Astrocyte of the spinal cord (primary cell): ENCODE measurements at regions not wholly inside any gene's neighbourhood (a gene's known extent, or its start where the extent isn't known, plus 50 kb on each side); places are given as distances from the start of the nearest gene placed in this dataset.

ENCODE experiments used
- DNase-seq: peaks from one replicate; pipeline ENCODE4 v3.0.0; 2011; ENCODE audit warnings: low read depth, low spot score
- H3K4me3 ChIP-seq: 2 replicates; pipeline ENCODE4 v1.5.1; 2011; ENCODE audit warnings: low read depth, mild to moderate bottlenecking, low read length, moderate library complexity
- in situ Hi-C: cut with HindIII; loops from 2 replicates; pipeline ENCODE4 v1.10.0; 2017; ENCODE audit warnings: low sequenced_read_pairs
- TF ChIP-seq, protein P1 (sequence below): IDR thresholded peaks from 2 replicates; pipeline ENCODE4 v1.5.1; 2012; ENCODE audit warnings: low read depth, mild to moderate bottlenecking, low read length, inconsistent platforms

- in situ Hi-C loops = no loop called here
- TF ChIP-seq, protein P1, sequence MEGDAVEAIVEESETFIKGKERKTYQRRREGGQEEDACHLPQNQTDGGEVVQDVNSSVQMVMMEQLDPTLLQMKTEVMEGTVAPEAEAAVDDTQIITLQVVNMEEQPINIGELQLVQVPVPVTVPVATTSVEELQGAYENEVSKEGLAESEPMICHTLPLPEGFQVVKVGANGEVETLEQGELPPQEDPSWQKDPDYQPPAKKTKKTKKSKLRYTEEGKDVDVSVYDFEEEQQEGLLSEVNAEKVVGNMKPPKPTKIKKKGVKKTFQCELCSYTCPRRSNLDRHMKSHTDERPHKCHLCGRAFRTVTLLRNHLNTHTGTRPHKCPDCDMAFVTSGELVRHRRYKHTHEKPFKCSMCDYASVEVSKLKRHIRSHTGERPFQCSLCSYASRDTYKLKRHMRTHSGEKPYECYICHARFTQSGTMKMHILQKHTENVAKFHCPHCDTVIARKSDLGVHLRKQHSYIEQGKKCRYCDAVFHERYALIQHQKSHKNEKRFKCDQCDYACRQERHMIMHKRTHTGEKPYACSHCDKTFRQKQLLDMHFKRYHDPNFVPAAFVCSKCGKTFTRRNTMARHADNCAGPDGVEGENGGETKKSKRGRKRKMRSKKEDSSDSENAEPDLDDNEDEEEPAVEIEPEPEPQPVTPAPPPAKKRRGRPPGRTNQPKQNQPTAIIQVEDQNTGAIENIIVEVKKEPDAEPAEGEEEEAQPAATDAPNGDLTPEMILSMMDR = no peak
- H3K4me3 ChIP-seq = no peak overlapping the region
- DNase-seq = no peak
These were observed 482.6 kb upstream of the MKI67 start for GRCh38 chr10:128608791-128609190.

DNA sequence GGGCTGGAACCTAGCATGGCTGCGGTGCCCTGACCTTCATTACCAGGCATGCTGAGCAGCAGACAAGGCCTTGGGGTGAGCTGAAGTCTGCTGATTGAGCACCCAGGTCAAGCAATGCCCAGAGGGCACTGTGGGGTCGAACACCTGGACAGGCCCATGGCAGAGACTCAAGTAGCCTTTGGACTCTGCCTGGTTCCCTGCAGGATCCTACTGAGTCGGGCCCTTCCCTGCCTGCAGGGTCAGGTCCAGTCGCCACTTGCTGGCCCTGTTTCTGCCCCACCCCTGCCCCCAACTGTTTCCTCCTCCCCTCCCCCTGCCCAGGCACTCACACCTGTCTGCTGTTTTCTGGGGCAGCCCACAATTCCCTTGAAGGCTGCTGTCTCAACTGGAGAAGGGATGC lies 483.2 kb upstream of the MKI67 start:
- no peak overlapping the region for H3K4me3 ChIP-seq
- in situ Hi-C loops = no loop called here
- TF ChIP-seq, protein P1 = no peak
- DNase-seq = no peak

GRCh38 chr10:128610113-128610512 lies 483.9 kb upstream of the MKI67 start:
- H3K4me3 ChIP-seq = no peak overlapping the region
- TF ChIP-seq, protein P1 = no peak
- no peak for DNase-seq
- in situ Hi-C loops = no loop called here

- no peak for DNase-seq
- in situ Hi-C loops = no loop called here
- TF ChIP-seq, protein P1 = no peak
- no peak overlapping the region for H3K4me3 ChIP-seq
These were observed 486.0 kb upstream of the MKI67 start for GRCh38 chr10:128612195-128612594.

- in situ Hi-C loops = no loop called here
- no peak overlapping the region for H3K4me3 ChIP-seq
- no peak for DNase-seq
- TF ChIP-seq, protein P1 = no peak
These were observed 486.4 kb upstream of the MKI67 start for GRCh38 chr10:128612631-128613030.

DNA sequence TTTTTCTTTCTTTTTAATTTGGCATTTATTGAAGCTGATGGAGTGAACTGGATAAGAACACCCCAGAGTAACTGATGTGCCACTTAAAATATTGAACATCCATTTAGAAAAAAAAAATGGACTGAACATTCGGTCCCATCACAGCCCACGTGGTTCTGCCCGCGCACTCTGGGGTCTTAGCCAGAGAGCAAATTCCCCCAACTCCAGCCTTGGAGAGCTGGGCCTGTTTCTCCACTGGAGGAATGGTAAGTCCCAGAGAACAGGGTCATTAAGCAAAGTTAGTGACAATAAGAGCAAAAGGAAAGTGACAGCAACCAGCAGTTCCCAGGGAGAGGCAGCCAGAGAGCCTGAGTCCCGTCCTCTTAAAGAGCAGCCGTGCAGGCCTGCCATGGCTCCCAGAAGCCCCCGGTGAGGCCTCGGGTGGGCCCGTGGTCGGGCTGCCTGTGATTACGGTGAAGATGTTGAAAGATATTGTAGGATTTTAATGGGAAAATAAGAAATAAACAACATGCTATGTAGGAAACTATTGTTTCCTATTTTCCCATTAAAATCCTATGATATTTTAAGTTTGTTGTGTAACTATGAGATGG lies 487.9 kb upstream of the MKI67 start:
- TF ChIP-seq, protein P1 = no peak
- DNase-seq = no peak
- in situ Hi-C loops = no loop called here
- H3K4me3 ChIP-seq = no peak overlapping the region
